Left ventricle myocardium superior (tissue), 1 donor: ENCODE measurements at regions not wholly inside any gene's neighbourhood (a gene's known extent, or its start where the extent isn't known, plus 50 kb on each side); places are given as distances from the start of the nearest gene placed in this dataset.
"Not testable (repeated sequence)": the region's sequence is repeated elsewhere in the genome, so short reads cannot be mapped to it uniquely, and the experiment has no call there.

Experiments
- ATAC-seq: fragments of 200-7000 bp; cut with Tn5 transposase; one replicate; pipeline ENCODE4 v1.9.1; 2020; ENCODE audit warnings: mild to moderate bottlenecking, moderate library complexity
- DNase-seq: peaks from one replicate; pipeline ENCODE4 v3.0.0-alpha.2; 2020
- intact Hi-C: fragments of 100-400 bp; cut with micrococcal nuclease; formaldehyde crosslinking; loops from one replicate; pipeline ENCODE4 v1.11.0; 2022
- donor health status: DM: no; HTN: yes; CAD: no; lungs with severe emphysema.

DNA sequence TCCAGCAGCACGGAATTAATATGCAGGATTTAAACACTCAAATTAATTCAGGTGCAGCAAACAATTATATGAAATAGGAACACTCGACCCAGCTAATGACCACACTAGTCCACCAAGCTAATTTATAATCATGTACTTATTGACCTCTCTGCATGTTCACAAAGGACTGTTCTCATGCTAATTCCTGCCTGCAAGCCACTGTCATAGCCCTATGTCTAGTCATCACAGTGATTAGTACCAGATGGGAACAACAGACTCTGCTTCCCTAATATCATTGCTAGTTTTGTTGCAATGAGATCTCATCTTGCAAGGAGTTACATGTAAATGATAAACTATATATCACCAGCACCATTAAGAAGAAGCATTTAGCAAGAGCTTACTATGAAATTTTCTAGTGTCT, 553.0 kb upstream of the GRAMD2B start:
- DNase-seq (no peak), ATAC-seq (no peak)
- intact Hi-C loops = no loop called here

DNA sequence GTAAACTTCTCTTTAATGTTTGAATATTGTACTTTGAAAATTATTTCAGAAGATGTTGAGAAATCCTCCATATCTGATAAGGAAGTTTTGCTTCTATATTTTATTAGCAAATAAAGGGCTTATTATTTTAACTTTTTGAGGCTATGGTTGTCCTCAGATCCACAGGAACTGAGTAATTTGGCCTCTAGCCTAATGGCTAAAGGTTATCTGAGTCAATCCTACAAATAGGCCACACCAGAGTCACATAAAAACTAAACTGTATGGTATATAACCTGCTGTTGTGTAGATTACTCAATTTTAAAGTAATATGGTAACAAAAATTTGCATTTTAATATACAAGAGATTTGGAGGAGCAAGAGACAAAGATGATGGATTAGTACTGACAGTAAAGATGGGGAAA, 549.2 kb upstream of the GRAMD2B start:
- ATAC-seq (no peak), DNase-seq (no peak)
- intact Hi-C loops = no loop called here

DNA sequence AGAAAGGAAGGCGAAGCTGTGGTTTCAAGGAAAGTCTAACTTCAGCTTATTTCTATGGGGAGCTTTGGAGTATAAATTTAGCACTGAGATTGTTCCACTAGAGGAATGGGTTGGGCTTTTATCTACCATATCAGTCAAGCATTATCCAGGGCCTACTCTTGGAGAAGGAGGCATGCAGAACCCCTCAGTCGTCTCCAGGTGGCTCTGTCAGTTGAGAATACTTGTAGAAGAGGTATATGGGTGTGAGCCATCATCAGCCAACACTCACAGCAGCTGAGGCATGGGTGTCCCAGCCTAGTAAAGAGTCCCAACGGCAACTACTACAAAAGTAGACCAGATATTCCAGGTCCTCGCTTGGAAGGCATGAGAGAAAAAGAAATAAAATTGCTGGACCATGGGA, 548.5 kb upstream of the GRAMD2B start:
- intact Hi-C loops = no loop called here
- ATAC-seq = no peak
- no peak for DNase-seq

GRCh38 chr5:125877248-125877647, 546.0 kb upstream of the GRAMD2B start:
- intact Hi-C loops = no loop called here
- ATAC-seq (no peak), DNase-seq (no peak)

- intact Hi-C loops = no loop called here
- ATAC-seq = no peak
- no peak for DNase-seq
These were observed 541.1 kb upstream of the GRAMD2B start for GRCh38 chr5:125882061-125882460.

DNA sequence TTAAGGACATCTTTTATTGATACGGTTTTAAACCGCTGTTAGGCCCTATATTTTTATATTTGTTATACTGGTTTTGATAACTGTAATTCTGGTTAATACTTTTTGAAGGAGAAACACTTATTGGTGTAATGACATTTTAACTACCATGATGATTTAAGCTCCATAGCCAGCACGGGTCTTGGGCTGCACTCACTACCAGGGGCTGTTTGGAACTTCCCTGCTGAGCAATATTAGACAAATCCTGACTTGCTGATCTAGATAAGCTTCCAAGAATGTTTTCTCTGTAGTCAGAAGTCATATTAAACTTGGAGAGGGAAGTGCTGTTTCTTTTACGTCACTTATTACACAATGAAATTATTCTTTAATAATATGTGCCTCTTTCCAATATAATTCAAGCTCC, 540.0 kb upstream of the GRAMD2B start:
- DNase-seq (no peak), ATAC-seq (no peak)
- intact Hi-C loops = no loop called here

- DNase-seq = no peak
- no peak for ATAC-seq
- intact Hi-C loops = no loop called here
These were observed 534.9 kb upstream of the GRAMD2B start for GRCh38 chr5:125888358-125888757.

- DNase-seq (no peak), ATAC-seq (peak; percentile 18)
- intact Hi-C loops = no loop called here
These were observed 532.7 kb upstream of the GRAMD2B start for GRCh38 chr5:125890511-125890931.

GRCh38 chr5:125891061-125891725, 532.0 kb upstream of the GRAMD2B start:
- ATAC-seq (no peak), DNase-seq (no peak)
- intact Hi-C loops = no loop called here

- intact Hi-C loops = no loop called here
- no peak for DNase-seq
- ATAC-seq = peak; percentile 92
These were observed 528.8 kb upstream of the GRAMD2B start for GRCh38 chr5:125894383-125894782.

DNA sequence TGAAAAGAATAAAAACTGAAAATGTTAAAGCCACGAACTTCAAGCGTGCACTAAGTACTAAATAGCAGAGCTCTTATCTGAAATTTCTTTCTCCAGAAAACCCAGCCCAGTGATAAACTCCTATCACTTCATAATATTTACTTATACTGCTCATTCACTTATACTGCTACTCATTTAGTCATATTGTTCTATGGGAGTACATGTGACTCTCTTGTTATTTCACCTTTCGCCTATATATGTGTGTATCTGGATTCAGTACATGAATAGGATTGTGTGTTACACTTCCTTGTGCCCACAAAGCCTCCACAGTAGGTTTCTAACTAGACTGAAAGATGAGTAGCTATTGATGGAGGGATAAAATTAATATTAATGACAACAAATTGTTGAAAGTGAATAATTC, 526.8 kb upstream of the GRAMD2B start:
- ATAC-seq (peak; percentile 67), DNase-seq (no peak)
- intact Hi-C loops = no loop called here

DNA sequence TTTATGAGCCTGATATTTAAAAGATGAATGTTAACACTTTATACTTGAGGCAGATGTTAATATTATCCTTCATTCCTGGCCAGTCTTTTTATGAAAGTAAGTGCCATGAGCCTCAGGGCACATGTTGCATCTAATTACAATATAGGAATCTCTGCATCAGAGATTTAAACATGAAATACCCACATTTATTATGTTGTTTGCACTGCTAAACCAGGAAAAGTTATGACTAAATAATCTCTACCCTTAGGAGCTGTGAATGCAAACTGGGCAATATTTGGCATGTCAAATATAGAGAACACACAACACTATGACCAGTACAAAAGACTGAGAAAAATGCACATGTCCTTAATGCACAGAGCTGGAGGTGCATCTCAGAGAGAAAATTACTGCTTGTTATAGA, 526.1 kb upstream of the GRAMD2B start:
- DNase-seq (no peak), ATAC-seq (no peak)
- intact Hi-C loops = no loop called here

- intact Hi-C loops = no loop called here
- DNase-seq (no peak), ATAC-seq (no peak)
These were observed 524.3 kb upstream of the GRAMD2B start for GRCh38 chr5:125898851-125899405.

DNA sequence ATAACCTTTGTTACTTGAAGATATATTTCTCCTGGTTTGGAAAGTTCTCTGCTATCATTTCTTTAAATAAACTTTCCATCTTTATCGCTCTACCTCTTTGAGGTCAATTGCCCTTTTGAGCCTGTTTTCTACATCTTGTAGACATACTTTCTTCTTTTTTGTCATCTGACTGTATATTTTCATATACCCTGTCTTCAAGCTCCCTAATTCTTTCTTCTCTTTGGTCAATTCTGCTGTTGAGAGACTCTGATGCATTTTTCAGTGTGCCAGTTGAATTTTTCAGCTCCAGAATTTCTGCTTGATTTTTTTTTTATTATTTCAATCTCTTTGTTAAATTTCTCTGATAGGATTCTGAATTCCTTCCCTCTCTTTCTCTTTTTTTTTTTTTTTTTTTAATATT, 511.2 kb upstream of the GRAMD2B start:
- DNase-seq (no peak), ATAC-seq (no peak)
- intact Hi-C loops = no loop called here

DNA sequence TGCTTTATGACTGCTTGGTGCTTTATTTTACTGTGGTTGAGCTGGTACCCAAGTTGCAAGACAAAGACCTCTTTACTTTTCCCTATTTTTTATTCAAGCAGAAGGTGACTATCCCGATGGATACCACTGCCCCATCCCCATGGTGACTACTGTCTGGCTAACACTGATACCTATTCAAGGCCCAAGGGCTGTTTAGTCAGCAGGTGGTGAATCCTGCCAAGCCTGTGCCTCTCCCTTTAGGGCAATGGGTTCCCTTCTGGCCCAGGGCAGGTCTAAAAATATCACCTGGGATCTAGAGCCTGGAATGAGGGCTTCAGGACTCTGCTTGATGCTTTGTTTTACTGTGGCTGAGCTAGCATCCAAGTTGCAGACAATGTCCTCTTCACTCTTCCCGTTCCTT, 510.0 kb upstream of the GRAMD2B start:
- DNase-seq (no peak), ATAC-seq (no peak)
- intact Hi-C loops = no loop called here

DNA sequence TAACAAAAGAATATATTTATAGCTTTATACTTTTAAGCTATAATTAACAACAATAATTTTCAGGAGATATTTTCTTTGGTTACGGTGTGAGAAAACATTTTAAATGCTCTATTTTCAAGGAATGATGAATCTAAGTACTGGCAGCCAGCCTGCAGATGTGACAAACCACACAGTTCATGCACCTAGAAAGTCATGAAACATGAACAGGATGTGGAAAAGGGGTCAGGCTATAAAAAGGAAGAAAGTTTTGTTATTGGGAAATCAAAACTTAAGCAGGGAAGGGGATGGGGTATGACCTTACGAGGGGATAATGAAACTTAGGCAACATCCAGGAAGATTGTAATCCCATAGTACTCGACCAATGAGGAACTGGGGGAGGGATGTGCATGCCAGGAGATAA, 508.7 kb upstream of the GRAMD2B start:
- no peak for DNase-seq
- no peak for ATAC-seq
- intact Hi-C loops = no loop called here

DNA sequence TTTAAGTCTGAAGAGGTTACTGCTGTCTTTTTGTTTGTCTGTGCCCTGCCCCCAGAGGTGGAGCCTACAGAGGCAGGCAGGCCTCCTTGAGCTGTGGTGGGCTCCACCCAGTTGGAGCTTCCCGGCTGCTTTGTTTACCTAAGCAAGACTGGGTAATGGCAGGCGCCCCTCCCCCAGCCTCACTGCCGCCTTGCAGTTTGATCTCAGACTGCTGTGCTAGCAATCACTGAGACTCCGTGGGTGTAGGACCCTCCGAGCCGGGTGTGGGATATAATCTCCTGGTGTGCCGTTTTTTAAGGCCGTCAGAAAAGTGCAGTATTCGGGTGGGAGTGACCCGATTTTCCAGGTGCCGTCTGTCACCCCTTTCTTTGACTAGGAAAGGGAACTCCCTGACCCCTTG, 499.3 kb upstream of the GRAMD2B start:
- intact Hi-C loops, DNase-seq, ATAC-seq: not testable (repeated sequence)

DNA sequence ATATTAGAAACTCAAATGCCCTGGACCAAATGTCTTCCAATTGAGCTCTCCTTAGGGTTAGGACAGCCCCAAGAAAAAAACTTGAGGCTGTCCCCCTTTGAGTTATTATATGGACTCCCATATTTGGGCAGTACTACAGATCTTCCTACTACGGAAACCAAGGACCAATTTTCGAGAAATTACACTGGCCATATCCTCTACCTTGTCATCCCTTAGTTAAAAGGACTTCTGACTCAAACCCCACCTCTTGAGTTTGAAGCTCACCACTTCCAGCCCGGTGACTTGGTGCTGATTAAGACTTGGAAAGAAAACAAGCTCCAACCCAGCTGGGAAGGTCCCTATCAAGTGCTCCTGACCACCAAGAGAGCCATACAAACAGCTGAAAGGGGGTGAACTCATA, 497.0 kb upstream of the GRAMD2B start:
- DNase-seq (no peak), ATAC-seq (no peak)
- intact Hi-C loops = no loop called here

DNA sequence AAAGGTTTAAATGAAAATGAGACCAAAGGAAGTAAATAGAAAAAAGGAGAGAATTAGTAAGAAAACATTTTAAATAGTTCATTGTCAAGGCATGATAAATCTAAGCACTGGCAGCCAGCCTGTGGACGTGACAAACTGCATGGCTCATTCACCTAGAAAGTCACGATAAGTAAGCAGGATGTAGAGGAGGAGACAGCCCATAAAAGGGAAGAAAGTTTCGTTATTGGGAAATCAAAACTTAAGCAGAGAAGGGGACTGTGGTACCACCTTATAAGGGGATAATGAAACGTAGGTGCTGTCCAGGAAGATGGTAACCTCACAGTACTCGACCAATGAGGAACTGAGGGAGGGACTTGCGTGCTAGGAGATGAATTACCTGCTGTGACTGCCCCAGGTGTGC, 494.5 kb upstream of the GRAMD2B start:
- ATAC-seq (no peak), DNase-seq (no peak)
- intact Hi-C loops = no loop called here

DNA sequence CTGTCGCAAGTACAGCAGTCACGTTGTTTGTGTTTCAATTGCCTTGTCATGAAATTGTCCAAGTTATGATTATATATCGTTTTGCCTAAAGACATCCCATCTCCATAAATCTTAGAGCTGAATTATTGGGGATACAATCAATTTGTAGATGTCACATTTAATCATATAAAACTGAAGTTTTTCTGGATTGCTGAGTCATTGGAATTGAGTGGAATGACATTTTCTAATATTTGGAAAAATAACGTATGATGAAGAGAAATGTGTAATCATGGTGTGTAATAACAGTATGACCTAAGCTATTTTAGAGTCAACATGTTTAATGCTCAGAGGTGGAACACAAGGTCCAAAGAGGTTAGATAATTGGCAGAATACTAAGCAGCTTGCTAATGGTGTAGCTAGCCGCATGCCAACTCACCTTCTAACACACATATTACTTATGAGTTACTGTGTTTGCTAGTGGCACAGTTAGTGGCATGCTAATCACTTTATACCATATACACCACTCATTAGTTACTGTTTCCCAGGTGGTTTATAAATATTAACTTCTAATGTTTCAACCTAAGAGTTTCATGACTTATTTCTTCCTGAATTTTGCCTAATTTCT, 473.1 kb upstream of the GRAMD2B start:
- intact Hi-C loops = no loop called here
- ATAC-seq (no peak), DNase-seq (no peak)

DNA sequence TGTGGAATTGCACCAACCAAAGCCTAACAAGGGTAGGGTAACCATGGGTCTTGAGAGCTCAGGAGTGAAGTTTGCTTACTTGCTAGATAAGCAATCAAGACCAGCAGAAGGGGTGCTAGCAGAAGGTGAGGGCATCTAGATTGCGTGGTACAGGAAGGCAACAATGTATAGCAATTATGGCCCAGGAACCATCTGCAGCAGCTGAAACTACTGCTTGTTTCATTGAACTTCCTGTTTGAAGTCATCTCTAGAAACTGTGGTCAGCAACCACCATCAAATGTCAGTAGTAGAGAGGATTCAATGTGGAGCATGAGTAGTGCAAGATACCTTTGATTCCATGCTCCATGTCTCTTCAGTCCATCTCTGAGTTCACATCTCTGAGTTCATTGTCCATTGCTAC, 462.1 kb upstream of the GRAMD2B start:
- DNase-seq (no peak), ATAC-seq (no peak)
- intact Hi-C loops = no loop called here
